ENCODE measurements at regions not wholly inside any gene's neighbourhood (a gene's known extent, or its start where the extent isn't known, plus 50 kb on each side); places are given as distances from the start of the nearest gene placed in this dataset.

DNA sequence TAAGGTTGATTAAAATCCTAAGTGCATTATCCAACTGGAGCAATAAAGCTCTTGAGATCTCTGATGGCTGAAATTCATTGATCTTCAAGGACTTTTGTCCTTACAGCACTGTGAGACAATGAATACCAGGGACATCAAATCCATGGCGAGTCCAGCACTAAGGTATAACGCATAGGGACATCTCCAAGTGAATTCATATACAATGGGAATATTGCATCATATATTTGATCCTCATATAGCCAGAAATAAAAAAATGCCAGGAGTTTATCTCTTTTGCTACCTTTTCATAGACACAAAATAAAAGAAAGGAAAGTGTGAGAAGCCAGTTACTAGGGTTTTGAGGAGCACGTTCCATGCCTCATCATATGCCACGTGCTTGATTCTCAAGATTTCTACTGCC lies 112.5 kb upstream of the CDH13 start:
- H3K27ac ChIP-seq (ENCODE audit: low read depth, low read length): no peak overlapping the region
- no peak overlapping the region for H3K4me3 ChIP-seq (ENCODE audit: extremely low read depth in 1 of 4, insufficient read depth in 2 of 4, low read depth in 3 of 4, low read length in 4 of 4)
- H3K4me1 ChIP-seq (replicated peaks in 1 of 4; ENCODE audit: control insufficient read depth in 3 of 4, insufficient read depth in 4 of 4, low read length in 3 of 4): no peaks in the 10 kb centered on the region
- H2BK15ac ChIP-seq (ENCODE audit: low read length): no peak overlapping the region
- H2BK120ac ChIP-seq (replicated peaks; ENCODE audit: low read depth, low read length): no peak overlapping the region
- H3K79me1 ChIP-seq (ENCODE audit: low read depth, low read length): no peaks in the 10 kb centered on the region
- H3K36me3 ChIP-seq (ENCODE audit: control insufficient read depth in 2 of 4, insufficient read depth in 4 of 4, low read length in 3 of 4): no peaks in the 10 kb centered on the region
- no peaks in the 10 kb centered on the region for H3K27me3 ChIP-seq (replicated peaks in 1 of 4; ENCODE audit: control insufficient read depth in 3 of 4, extremely low read depth in 1 of 4, insufficient read depth in 3 of 4, low read length in 3 of 4)
- WGBS, 2 experiments (ENCODE audit: extremely low coverage in 1 of 2, insufficient coverage in 1 of 2, insufficient read length in 1 of 2, insufficient replicate concordance in 2 of 2, low coverage in 1 of 2, low lambda C conversion rate in 2 of 2, missing lambda C conversion rate in 1 of 2): 90% methylated on average over 4 of the region's 4 CpGs; no CpG with 5 or more reads in 1 of the 2 experiments
- no peak for DNase-seq (ENCODE audit: low read depth in 1 of 2, low spot score in 2 of 2)
- H3K79me2 ChIP-seq (ENCODE audit: control insufficient read depth in 1 of 2, insufficient read depth in 2 of 2, low read length in 2 of 2): no peaks in the 10 kb centered on the region
- no peak overlapping the region for H2BK12ac ChIP-seq (ENCODE audit: low read depth, low read length)
- H3K56ac ChIP-seq (replicated peaks; ENCODE audit: insufficient read length, low read depth, low read length): no peak overlapping the region
- no peak overlapping the region for H3K9ac ChIP-seq (replicated peaks in 1 of 4; ENCODE audit: extremely low read depth in 1 of 4, low read depth in 3 of 4, low read length in 3 of 4)
- no peak overlapping the region for H3K4ac ChIP-seq (replicated peaks; ENCODE audit: insufficient read length, low read depth, low read length)
- no peak overlapping the region for H3K18ac ChIP-seq (ENCODE audit: extremely low read depth, low read length)
- H3K23me2 ChIP-seq (ENCODE audit: low read depth, low read length): no peaks in the 10 kb centered on the region
- no peak overlapping the region for H4K91ac ChIP-seq (replicated peaks; ENCODE audit: insufficient read length, low read length)
- H4K20me1 ChIP-seq (replicated peaks in 1 of 2; ENCODE audit: control insufficient read depth in 1 of 2, insufficient read depth in 2 of 2, low read length in 2 of 2): no peaks in the 10 kb centered on the region
- H4K8ac ChIP-seq (ENCODE audit: extremely low read depth, insufficient read depth, low read length): no peak overlapping the region
- no peak overlapping the region for H2AFZ ChIP-seq (ENCODE audit: low read length)
- ChIA-PET CTCF (ENCODE audit: partially characterized antibody) (interaction anchor here (1.2 kb wide), 1 partner anchor 57 kb away, joined by 6 read pairs; no protein-coding TSS in a partner anchor), POLR2A (ENCODE audit: partially characterized antibody) (no interaction called here)
- H3K14ac ChIP-seq (ENCODE audit: insufficient read length): no peak overlapping the region
- H3K9me3 ChIP-seq (ENCODE audit: insufficient read depth in 2 of 2, low read depth in 1 of 2, low read length in 1 of 2): no peaks in the 10 kb centered on the region
- no peak overlapping the region for H3K23ac ChIP-seq (ENCODE audit: insufficient read length)
- H2BK5ac ChIP-seq (ENCODE audit: low read depth, low read length): no peak overlapping the region
- H2BK20ac ChIP-seq (ENCODE audit: low read length): no peak overlapping the region
- no peak overlapping the region for H4K5ac ChIP-seq (ENCODE audit: insufficient read length, low read depth, low read length)
- no peak overlapping the region for H2AK5ac ChIP-seq (ENCODE audit: low read depth, low read length)
- FAIRE-seq: no peak
- no peak overlapping the region for H3K4me2 ChIP-seq (ENCODE audit: insufficient read depth in 1 of 2, low read depth in 2 of 2, low read length in 2 of 2)
- no peak for TF ChIP-seq POU5F1 (IDR thresholded peaks at IDR 0.05; ENCODE audit: low read depth, low read length)
- no peak for TF ChIP-seq BCL11A (IDR thresholded peaks at IDR 0.05; ENCODE audit: low read depth in 2 of 2, low read length in 2 of 2)
- no peak for TF ChIP-seq CHD1 (IDR thresholded peaks at IDR 0.05; ENCODE audit: low read depth, low read length)
- no peak for TF ChIP-seq EGR1 (IDR thresholded peaks at IDR 0.05; ENCODE audit: borderline replicate concordance, low read depth, low read length)
- TF ChIP-seq JUND (IDR thresholded peaks at IDR 0.05; ENCODE audit: low read length): no peak
- no peak for TF ChIP-seq HDAC6 (IDR thresholded peaks at IDR 0.05; ENCODE audit: low read depth, low read length)
- no peak for TF ChIP-seq TEAD4 (IDR thresholded peaks at IDR 0.05; ENCODE audit: low read depth, low read length)
- TF ChIP-seq SIN3A (conservative IDR thresholded peaks at IDR 0.05 in 1 of 2, IDR thresholded peaks at IDR 0.05 in 1 of 2; ENCODE audit: low read depth in 1 of 2, low read length in 2 of 2): no peak
- TF ChIP-seq CBX8 (IDR thresholded peaks at IDR 0.05; ENCODE audit: borderline replicate concordance, low read depth, low read length): no peak
- TF ChIP-seq, protein P1, sequence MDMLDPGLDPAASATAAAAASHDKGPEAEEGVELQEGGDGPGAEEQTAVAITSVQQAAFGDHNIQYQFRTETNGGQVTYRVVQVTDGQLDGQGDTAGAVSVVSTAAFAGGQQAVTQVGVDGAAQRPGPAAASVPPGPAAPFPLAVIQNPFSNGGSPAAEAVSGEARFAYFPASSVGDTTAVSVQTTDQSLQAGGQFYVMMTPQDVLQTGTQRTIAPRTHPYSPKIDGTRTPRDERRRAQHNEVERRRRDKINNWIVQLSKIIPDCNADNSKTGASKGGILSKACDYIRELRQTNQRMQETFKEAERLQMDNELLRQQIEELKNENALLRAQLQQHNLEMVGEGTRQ (IDR thresholded peaks at IDR 0.05; ENCODE audit: low read length): no peak
- TF ChIP-seq, protein P2, sequence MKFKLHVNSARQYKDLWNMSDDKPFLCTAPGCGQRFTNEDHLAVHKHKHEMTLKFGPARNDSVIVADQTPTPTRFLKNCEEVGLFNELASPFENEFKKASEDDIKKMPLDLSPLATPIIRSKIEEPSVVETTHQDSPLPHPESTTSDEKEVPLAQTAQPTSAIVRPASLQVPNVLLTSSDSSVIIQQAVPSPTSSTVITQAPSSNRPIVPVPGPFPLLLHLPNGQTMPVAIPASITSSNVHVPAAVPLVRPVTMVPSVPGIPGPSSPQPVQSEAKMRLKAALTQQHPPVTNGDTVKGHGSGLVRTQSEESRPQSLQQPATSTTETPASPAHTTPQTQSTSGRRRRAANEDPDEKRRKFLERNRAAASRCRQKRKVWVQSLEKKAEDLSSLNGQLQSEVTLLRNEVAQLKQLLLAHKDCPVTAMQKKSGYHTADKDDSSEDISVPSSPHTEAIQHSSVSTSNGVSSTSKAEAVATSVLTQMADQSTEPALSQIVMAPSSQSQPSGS (IDR thresholded peaks at IDR 0.05; ENCODE audit: low read length): no peak

All from H1 (cell line).